ENCODE measurements at regions not wholly inside any gene's neighbourhood (a gene's known extent, or its start where the extent isn't known, plus 50 kb on each side); places are given as distances from the start of the nearest gene placed in this dataset.

DNA sequence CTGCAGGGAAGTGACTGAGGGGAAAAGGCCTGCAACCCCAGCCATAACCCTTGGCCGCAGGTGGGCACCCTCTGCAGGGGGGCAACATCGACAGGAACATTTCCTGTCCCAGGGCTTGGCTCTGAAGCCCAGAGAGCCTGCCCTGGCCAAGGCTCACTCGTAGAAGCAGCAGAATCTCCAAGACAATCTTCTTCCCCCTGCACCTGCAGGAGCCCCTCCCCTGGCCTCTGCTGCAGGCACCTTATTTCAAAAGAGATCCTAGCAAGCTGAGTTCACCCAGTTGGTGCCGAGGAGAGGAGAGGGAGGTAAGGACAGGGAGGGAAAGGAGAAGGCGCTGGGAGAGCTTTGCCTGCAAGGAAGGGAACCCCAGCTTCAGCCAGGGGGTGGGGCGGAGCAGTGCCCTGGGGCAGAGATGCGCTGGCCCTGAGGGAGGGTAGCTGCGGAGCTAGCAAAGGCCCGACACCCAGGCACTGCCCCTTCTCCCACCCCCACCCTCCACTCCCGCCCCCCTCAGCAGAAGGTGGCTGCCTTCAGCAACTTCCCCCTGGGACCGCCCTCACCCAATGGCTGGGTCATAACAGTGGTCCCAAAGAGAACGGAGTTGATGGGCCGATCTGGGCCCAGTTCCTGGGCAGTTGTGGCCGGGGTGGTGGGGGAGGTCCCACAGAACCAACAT is 104.3 kb upstream of the TNRC6C start:
- TF ChIP-seq, protein P1, sequence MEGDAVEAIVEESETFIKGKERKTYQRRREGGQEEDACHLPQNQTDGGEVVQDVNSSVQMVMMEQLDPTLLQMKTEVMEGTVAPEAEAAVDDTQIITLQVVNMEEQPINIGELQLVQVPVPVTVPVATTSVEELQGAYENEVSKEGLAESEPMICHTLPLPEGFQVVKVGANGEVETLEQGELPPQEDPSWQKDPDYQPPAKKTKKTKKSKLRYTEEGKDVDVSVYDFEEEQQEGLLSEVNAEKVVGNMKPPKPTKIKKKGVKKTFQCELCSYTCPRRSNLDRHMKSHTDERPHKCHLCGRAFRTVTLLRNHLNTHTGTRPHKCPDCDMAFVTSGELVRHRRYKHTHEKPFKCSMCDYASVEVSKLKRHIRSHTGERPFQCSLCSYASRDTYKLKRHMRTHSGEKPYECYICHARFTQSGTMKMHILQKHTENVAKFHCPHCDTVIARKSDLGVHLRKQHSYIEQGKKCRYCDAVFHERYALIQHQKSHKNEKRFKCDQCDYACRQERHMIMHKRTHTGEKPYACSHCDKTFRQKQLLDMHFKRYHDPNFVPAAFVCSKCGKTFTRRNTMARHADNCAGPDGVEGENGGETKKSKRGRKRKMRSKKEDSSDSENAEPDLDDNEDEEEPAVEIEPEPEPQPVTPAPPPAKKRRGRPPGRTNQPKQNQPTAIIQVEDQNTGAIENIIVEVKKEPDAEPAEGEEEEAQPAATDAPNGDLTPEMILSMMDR (IDR thresholded peaks at IDR 0.05), result no peak
- no peak for TF ChIP-seq POLR2A (IDR thresholded peaks at IDR 0.05)
- TF ChIP-seq POLR2AphosphoS5 (IDR thresholded peaks at IDR 0.05), result no peak

All from breast epithelium (tissue), 3 donors.